HFF-Myc (cell line): ENCODE measurements at regions not wholly inside any gene's neighbourhood (a gene's known extent, or its start where the extent isn't known, plus 50 kb on each side); places are given as distances from the start of the nearest gene placed in this dataset.

Source experiments
- DNase-seq: peaks from one replicate; pipeline ENCODE4 v3.0.0-alpha.2; 2011; ENCODE audit warnings: low read depth; ENCODE audit errors: extremely low read depth
- H3K4me3 ChIP-seq: replicated peaks from 2 replicates; pipeline ENCODE4 v1.5.1; 2011; ENCODE audit warnings: low read depth, mild to moderate bottlenecking, control low read depth, low read length
- TF ChIP-seq, protein P1 (sequence below): IDR thresholded peaks from 2 replicates; pipeline ENCODE4 v1.5.1; 2012; ENCODE audit warnings: mild to moderate bottlenecking, low read depth, low read length, control low read depth; ENCODE audit errors: missing control alignments

- TF ChIP-seq, protein P1, sequence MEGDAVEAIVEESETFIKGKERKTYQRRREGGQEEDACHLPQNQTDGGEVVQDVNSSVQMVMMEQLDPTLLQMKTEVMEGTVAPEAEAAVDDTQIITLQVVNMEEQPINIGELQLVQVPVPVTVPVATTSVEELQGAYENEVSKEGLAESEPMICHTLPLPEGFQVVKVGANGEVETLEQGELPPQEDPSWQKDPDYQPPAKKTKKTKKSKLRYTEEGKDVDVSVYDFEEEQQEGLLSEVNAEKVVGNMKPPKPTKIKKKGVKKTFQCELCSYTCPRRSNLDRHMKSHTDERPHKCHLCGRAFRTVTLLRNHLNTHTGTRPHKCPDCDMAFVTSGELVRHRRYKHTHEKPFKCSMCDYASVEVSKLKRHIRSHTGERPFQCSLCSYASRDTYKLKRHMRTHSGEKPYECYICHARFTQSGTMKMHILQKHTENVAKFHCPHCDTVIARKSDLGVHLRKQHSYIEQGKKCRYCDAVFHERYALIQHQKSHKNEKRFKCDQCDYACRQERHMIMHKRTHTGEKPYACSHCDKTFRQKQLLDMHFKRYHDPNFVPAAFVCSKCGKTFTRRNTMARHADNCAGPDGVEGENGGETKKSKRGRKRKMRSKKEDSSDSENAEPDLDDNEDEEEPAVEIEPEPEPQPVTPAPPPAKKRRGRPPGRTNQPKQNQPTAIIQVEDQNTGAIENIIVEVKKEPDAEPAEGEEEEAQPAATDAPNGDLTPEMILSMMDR = no peak
- no peak overlapping the region for H3K4me3 ChIP-seq
- DNase-seq = no peak
These were observed 138.7 kb upstream of the LMNTD1 start for GRCh38 chr12:25691865-25692114.

- H3K4me3 ChIP-seq = no peak overlapping the region
- DNase-seq = no peak
- TF ChIP-seq, protein P1 = no peak
These were observed 139.3 kb upstream of the LMNTD1 start for GRCh38 chr12:25692115-25693035.

DNA sequence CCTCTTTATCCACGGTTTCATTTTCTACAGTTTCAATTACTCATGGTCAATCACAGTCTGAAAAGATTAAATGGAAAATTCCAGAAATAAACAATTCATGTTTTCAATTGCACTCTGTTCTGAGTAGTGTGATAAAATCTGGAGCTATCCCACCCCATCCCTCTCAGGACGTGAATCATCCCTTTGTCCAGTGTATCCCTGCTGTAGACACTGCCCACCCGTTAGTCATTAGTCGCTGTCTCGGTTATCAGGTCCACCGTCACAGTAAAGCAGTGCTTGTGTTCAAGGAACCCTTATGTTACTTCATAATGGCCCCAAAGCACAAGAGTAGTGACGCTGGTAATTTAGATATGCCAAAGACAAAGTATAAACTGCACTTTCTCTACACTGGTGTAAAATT is 141.0 kb upstream of the LMNTD1 start:
- TF ChIP-seq, protein P1 = no peak
- H3K4me3 ChIP-seq = no peak overlapping the region
- DNase-seq = peak; percentile 81

- no peak overlapping the region for H3K4me3 ChIP-seq
- DNase-seq = no peak
- TF ChIP-seq, protein P1 = no peak
These were observed 142.5 kb upstream of the LMNTD1 start for GRCh38 chr12:25695574-25695973.

GRCh38 chr12:25698772-25699171 is 145.7 kb upstream of the LMNTD1 start:
- TF ChIP-seq, protein P1 = no peak
- no peak for DNase-seq
- no peak overlapping the region for H3K4me3 ChIP-seq

GRCh38 chr12:25699454-25699853 is 146.4 kb upstream of the LMNTD1 start:
- TF ChIP-seq, protein P1 = no peak
- H3K4me3 ChIP-seq = no peak overlapping the region
- no peak for DNase-seq

GRCh38 chr12:25701290-25701689 is 148.2 kb upstream of the LMNTD1 start:
- H3K4me3 ChIP-seq = no peak overlapping the region
- no peak for DNase-seq
- TF ChIP-seq, protein P1 = no peak
